Amygdala (tissue), 56 donors: ENCODE measurements at regions not wholly inside any gene's neighbourhood (a gene's known extent, or its start where the extent isn't known, plus 50 kb on each side); places are given as distances from the start of the nearest gene placed in this dataset.
A peak's percentile ranks its signal among the peaks of the same experiment; 100 is the strongest.
"Not testable (repeated sequence)": the region's sequence is repeated elsewhere in the genome, so short reads cannot be mapped to it uniquely, and the experiment has no call there.

Source experiments
- DNase-seq, 56 donors: peaks; one replicate each; lab custom pipeline; 2025; lab: John Stamatoyannopoulos, UW

- DNase-seq, result no peak
These were observed 413.6 kb upstream of the CXorf51A start for GRCh38 chrX:147228153-147228552.

- no peak for DNase-seq
These were observed 412.3 kb upstream of the CXorf51A start for GRCh38 chrX:147226801-147227200.

GRCh38 chrX:147217334-147217733 is 402.8 kb upstream of the CXorf51A start:
- peak in 1 of 56 donors; percentile 29 for DNase-seq

- not testable (repeated sequence) for DNase-seq
These were observed 385.9 kb upstream of the CXorf51A start for GRCh38 chrX:147200494-147200893.

- no peak for DNase-seq
These were observed 376.8 kb upstream of the CXorf51A start for GRCh38 chrX:147191361-147191760.

- no peak for DNase-seq
These were observed 368.6 kb upstream of the CXorf51A start for GRCh38 chrX:147183161-147183560.

GRCh38 chrX:147180886-147181285 is 366.3 kb upstream of the CXorf51A start:
- DNase-seq, result no peak

- DNase-seq, result no peak
These were observed 365.1 kb upstream of the CXorf51A start for GRCh38 chrX:147179625-147180024.

GRCh38 chrX:147174591-147174990 is 360.0 kb upstream of the CXorf51A start:
- no peak for DNase-seq

GRCh38 chrX:147173594-147173993 is 359.1 kb upstream of the CXorf51A start:
- DNase-seq, result no peak

GRCh38 chrX:147170993-147171392 is 356.4 kb upstream of the CXorf51A start:
- DNase-seq, result no peak
